ENCODE measurements at regions not wholly inside any gene's neighbourhood (a gene's known extent, or its start where the extent isn't known, plus 50 kb on each side); places are given as distances from the start of the nearest gene placed in this dataset.
"Not testable (repeated sequence)": the region's sequence is repeated elsewhere in the genome, so short reads cannot be mapped to it uniquely, and the experiment has no call there.

DNA sequence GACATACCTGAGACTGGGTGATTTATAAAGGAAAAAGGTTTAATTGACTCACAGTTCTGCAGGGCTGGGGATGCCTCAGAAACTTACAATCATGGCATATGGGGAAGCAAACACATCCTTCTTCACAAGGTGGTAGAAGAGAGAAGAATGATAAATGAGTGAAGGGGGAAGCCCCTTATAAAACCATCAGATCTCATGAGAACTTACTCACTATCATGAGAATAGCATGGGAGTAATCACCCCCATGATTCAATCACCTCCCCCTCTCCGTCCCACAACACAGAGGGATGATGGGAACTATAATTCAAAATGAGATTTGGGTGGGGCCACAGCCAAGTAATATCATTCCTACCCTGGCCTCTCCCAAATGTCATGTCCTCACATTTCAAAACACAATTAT, 1206.0 kb upstream of the CELF4 start:
- not testable (repeated sequence) for DNase-seq

DNA sequence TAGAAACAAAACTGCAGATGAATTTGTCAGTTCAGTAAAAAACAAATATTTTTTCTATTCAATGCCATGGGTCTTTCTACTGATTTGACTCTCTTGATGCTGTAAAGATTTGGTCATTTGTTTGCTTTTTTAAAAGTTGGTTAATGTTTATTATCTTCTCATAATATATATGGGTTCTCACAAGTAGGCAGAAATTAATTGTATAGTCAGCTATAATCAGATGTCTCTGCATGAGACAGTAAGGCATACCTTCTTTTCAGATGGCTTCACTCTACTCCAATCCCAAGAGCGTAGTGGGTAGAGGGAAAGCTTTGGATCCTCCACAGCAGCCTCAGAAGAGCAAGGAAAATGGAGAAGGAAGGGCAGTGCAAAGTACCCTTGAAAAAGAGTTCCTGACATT, 1202.9 kb upstream of the CELF4 start:
- DNase-seq = no peak

DNA sequence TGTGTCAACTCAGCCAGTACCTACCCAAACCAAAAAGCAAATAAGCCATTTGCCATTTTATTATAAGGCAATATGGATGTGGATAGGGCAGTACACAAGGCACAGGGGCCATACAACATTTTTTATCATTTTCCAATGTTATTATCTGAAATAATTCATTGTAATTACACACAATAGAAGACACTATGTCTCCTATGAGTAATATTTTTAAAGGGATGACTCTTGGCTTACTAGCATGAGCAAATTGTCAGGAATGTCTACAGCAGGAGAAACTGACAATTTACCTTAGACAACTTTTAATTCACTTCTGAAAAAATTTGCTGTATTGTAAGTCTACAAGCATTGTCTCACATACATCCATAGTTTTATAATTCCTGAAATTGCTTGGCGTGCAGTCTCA, 1193.9 kb upstream of the CELF4 start:
- DNase-seq = no peak

DNA sequence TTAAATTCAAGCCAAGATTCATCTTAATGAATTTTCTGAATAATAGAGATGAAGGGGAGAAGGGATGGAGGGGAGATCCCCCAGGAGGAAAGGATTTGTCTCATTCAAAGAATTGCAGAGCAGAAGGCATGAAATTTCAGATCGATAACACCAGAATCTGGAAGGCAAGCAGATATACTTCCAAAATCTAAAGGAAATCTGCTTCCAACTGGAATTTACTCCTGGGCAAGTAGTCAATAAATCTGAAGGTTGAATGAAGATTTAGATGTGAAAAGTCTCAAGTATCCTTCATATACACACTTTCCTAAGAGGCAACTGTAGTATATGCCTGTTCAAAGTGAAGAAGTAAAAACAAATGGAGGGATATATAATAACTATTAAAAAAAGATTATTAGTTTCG, 1190.8 kb upstream of the CELF4 start:
- DNase-seq = no peak

DNA sequence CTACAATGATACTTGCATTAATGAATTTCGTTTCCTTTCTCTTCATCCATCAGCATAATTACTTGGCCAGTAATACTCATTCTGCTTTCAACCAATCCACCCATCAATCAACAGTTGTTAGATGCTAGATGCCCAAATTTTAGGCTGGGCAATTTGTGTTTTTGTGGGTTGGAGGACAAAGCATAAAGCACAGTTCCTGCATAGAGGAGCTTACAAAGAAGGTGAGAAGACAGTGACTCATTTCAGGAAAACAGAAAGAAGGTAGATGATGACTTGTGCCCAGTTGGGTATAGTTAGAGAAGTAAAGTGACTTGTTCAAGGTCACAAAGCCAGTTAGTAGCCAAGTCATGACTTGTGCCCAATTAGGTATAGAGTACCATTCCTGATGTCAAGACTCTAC, 1186.8 kb upstream of the CELF4 start:
- no peak for DNase-seq

DNA sequence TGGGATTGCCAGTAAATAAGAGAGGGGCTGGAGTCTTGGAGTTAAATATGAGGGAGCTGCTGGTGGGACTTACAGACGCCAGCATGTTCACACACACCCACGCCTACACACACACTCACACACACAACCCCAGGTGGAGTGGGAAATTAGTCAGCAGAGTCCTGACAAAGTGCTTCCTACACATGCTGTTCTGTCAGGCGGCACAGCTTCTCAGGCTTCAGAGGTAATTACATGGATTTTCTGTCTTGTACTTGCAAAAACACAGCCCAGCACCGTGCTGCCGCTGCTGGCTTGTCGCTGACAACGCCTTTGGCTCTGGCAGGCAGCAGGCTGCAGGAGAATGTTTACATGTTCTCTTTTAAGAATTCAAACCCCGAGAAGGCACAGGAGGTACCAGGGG, 1186.3 kb upstream of the CELF4 start:
- DNase-seq = peak; percentile 74

DNA sequence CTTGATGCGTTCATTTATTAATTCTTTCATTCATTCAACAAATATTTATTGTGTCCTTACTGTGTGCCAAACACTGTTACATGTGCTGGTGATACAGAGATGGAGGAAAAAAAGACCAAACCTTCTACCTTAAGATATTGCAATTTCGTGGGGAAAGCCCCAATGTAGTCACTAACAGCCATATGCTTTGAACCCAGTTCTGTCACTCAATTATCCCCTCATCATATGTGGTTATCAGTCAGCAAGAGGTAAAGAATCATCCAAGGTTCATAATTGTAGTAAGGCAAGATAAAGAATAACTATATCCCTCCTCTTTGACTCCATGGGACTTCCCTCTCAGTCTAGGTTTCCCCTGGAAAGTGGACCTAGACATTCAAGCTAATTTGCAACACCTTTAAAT, 1185.6 kb upstream of the CELF4 start:
- DNase-seq = no peak

DNA sequence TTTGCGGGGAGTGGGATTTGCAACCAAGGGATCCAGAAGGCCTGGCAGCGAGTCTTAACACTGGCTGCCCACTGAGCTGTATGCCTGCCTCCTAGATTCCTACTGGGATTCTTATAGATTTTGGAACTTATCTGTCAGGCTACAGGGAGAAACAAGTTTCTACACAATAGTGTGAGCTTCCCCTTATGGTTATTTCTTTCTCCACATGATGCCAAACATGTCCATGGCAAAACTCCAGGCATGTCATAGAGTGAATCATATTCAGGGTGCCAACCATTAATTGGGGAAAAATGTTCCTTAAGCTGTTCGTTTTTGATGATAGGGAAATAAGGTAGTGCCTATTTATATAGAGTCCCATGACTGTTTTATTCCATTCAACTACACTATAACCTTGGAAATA, 1185.2 kb upstream of the CELF4 start:
- DNase-seq = no peak

DNA sequence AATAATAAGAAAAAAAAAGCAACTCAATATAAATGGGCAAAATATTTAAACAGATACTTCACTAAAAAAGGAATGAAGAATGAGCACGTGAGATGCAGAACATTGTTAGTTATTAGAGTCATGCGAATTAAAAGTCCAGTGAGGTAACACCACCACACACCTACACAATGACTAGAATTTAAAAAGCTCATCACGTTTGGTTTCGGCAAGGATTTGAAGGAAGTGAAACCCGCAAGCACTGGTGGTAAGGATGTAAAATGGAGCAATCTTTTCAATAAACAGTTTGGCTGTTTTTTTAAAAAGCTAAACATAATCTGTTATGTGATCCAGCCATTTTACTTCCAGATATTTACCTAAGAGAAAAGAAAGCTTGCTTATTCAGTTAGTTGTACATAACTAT, 1181.6 kb upstream of the CELF4 start:
- DNase-seq = no peak

DNA sequence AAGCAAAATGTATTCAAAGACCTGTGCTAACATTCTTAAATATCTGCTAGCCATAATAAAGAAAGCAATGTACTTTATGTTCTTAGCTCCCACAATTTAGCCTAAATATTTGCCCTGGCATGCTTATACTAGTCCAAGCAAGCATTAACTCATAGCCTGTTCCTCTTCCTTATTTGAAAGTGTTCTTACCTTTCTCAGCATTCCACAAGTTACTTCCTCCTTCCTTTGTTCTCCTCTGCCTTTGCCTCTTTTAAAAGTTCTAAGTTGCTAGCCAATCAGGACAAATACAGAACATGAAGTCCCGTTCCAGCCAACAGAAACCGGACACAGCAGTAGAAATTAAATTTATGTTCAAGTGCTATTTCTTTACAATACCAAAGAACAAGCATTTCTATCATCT, 1154.6 kb upstream of the CELF4 start:
- not testable (repeated sequence) for DNase-seq

DNA sequence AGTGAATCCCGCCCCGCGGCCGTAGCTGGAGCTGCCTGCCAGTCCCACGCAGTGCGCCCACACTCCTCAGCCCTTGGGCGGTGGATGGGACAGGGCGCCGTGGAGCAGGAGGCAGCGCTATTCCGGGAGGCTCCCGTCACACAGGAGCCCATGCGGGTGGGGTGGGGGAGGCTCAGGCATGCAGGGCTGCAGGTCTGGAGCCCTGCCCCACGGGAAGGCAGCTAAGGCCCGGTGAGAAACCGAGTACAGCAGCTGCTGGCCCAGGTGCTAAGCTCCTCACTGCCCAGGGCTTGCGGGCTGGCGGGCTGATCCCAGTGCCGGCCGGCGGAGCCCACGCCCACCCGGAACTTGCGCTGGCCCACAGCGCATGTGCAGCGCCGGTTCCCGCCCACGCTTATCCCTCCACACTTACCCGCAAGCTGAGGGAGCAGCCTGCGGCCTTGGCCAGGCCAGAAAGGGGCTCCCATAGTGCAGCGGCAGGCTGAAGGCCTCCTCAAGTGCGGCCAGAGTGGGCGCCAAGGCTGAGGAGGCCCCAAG, 1152.8 kb upstream of the CELF4 start:
- DNase-seq = no peak

DNA sequence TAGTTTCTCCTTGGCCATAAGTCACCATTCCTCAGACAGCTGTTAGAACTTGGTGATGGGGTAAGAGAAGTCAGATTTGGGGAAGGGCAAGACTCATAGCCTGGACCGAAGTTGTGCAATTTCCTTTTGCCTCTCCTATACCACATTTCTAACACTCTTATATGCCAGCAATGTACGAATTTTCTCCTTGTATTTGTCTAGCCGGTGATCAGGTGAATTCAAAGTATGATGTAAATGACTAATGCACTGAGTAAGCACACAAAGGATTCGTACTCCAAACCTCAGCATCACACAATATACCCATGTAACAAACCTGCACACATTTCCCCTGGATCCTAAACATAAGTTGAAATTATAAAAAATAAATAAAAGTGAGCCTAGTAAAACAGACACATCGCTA, 1143.5 kb upstream of the CELF4 start:
- no peak for DNase-seq

DNA sequence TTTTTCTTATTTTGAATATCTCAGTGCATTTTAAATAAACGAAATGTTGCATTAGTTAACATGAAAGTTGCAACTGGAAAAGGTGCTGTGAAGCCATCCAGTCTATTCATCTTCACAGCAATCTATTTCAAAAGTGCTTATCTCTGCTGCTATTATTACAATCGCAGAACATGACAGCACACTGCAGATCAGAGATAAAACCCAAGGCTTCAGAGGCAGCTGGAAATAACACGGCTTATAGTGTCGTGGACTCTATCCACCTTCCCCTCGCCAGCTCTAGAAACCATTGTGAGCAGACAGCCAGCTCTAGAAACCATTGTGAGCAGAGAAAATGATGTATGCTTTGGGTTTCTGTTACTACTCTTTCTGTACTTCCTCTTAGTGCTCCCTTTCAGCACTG, 1140.8 kb upstream of the CELF4 start:
- no peak for DNase-seq

DNA sequence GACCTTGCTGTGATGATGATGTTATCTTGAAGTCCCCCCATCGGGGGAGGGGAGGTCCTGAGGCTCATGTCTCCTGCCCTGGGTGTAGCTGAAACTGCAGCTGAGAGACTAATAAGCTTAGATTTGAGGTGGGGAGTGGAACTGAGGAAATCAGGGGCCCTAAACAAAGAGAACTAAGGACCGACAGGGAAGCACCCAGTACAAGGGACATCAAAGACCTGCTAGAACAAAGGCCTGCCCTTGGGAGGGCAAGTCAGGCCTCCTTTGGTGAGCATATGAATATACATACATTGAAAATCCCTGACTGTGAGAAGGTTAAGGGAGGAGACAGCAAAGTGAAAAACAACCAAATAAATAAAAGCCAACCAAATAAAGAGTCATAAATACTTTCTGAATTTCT, 1132.5 kb upstream of the CELF4 start:
- DNase-seq = peak; percentile 51

DNA sequence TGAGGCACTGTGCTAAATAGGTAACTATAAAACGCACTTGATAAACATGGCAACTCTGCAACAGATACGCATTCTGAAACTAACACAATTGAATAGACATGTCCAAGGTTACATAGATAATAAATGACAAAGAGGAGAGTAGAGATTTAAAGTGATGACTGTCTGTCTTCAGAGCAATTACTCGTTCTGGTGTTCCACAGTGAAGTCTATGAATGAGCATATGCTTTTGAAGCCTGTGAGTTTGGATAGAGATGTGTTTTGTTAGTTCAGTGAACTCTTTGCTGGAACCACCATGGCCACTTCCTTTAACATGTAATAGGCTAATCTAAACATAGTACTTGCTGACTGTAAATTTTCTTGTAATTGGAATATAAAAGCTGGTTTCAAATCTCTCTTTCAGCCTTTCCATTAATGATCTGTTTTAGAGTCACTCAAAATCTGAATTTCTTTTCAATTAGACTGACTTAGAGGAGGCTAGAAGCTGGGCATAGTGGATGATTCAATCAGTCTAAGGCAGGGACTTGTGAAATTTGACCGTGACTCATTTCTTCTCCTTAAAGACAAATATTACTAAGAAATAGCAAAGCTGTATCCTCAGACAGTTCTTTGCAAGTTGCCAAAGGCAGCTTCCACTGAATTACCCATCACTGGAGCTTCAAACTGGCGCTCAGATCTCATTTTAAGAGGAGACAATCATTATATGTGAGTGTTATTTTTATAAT, 1130.1 kb upstream of the CELF4 start:
- no peak for DNase-seq

DNA sequence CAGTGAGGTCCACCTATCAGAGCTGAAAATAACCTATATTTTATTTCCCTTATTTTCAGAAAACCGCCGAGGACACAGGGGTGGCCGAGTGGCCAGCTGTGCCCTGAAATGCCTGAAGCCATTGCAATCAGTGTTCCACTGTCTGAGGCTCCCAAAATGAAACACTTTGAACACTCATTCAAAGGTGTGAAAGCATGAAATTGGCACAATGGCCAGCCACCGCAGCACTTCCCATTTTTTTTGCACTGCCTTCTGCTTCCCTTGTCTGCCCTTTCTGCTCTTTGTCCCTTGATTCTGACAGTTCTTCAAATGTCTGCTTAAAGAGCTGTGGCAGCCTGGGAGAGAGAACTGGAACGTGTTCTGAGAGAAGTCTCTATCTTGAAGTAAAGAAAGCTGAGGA, 1127.5 kb upstream of the CELF4 start:
- DNase-seq = no peak

DNA sequence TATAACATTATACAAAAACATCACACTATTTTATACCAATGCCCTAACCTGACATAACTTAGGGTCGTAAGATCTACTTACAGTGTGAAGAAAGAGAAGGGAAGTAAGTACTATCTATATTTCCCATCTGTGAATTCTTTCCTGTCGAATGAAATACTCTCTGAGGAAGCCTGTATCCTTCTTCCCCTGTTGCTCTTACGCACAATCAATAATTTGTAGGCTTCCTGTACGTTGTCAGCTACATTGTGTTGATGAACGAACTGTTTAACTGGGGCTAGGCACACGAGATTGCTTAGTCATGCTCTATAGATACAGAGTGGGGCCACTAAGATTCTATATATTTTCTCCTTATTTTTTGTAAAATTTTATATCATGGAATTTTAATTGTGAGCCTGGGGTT, 1125.0 kb upstream of the CELF4 start:
- no peak for DNase-seq

DNA sequence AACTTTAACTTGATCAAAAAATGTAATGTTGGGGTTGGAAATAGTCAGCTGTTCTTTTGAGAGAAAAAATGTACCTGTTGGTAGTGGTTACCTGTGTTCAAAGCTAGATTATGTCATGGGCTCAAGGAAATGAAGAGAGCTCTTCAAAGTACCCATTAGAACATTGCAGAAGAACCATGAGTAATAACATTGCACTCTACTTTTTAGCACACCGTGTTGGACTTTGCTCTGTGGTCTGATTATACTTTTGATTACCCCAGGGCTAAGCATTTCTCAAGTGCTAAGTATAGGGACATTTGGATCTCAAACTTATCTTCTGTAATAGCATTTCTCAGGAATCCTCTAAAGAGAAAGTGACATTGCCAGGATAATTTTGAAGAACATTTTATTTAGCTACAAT, 1122.8 kb upstream of the CELF4 start:
- no peak for DNase-seq

DNA sequence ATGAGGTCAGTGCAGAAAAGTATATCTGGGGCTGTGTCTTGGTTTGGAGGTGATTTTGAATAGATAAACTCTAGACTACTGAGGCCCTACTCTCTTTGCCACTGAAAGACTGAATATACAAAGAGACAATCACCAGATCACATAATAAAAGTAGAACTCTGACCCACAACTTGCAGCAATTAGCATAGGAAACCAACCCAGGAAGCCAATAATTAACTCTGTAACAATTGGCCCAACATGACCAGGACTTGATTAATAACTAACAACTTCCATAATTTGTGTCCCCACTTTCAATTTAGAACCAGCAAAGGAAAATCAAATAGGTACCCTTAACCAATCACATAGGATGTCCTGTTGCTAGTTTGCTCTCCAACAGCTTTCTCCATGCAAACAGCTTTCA, 1104.9 kb upstream of the CELF4 start:
- no peak for DNase-seq

DNA sequence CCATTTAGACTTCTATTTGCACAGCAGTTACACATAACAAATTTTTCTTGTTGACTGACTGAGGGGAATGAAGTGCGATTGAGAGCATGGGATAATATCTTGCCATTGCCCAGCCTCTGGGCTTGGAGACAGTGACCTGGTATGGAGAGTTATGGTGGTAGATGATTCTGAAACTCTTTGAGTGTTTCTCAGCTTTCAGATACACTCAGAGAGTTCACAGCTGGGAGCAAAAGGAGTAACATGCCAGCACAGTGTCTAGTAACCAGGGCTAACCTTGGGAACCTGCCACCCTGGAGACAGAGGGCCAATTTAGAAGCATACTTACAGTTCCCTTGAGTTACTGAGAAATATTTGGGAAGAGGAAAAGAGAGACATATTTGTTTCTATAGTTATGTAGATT, 1099.3 kb upstream of the CELF4 start:
- no peak for DNase-seq

DNA sequence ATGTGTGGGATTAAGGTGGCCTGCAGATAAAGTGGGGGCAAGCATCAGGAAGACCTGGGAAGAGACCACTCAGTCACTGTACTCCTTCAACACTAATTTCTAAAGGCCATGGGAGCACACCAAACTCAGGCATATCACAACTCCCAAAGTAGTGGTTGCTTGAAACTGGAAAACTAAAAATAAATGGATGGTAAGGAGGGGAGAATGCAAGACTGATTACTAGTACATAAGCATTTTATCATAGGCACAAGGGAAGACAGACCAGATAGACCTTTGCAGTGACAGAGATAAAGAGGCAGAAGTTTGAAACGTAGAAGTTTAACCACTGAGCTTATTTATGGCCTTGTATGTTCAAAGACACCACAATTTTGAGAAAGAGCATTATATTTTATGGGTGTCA, 1098.1 kb upstream of the CELF4 start:
- DNase-seq = no peak

DNA sequence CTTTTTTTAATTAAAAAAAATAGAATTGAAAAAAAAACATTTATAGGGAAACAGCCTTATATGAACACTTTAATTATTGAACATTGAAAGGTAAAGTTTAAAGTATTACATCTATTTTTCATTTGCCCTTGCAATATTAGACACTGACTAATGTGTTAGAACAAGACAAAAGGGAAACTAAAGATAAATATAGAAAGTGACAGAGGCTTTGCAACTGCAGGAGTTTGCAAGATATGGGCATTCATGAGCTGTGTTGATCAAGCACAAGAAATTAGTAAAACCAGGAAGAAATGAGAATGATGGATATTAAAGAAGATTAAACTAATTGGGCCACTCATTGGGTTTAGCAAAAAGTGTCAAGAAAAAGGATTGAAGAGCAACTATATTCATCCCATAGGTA, 1097.7 kb upstream of the CELF4 start:
- no peak for DNase-seq

DNA sequence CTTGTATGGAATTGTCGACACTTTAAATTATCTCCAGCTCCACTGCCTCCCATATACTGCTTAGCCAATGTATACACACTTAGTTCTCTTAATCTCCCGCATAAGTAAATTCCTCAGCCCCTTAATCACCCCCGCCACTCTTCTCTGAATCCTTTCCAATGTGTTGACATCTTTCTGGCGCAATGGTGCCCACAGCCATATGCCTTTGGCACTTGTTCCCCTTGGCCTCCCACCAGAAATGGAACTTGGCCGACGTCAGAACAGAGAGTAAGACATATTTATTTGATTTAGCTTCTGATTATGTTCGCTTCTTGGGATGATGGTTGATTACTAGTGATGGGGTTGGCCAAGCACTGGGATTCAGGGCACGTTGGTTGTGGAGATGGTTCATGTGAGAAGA, 1089.3 kb upstream of the CELF4 start:
- no peak for DNase-seq

DNA sequence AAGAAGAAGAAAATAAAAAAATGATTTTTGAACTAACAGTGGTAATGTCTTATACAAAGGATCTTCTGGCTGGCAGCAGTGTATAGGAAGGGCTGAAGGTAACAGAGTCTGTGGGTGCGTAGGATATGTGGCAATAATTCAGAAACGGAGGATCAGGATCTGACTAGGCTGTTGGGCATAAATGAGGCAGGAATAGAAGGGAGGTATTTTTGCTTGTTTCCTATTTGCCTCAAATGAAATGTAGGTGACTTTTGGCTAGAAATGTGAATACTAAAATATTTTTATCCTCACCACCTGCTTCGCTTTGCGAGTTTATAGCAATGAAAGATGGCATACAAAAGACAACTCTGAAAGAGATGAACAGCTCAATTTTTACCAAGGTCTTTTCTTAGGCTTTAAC, 1086.1 kb upstream of the CELF4 start:
- no peak for DNase-seq

DNA sequence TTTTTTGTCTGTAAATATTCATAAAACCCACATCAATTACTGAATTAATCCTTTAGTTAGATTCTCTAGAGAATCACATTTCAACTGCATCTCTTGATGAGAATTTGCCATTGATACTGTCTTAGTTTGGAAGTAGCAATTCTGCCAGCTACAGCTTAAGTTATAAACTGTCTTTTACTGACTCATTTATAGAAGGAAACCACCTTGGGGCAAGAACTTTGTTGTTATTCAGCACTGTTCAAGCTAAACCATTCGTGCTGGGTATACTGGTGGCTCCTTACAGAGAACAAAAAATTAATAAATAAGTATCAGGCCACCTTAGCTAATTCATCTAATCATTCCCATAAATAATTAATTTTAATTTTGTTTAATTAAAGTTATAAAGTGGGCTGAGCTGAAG, 1082.6 kb upstream of the CELF4 start:
- DNase-seq = no peak

DNA sequence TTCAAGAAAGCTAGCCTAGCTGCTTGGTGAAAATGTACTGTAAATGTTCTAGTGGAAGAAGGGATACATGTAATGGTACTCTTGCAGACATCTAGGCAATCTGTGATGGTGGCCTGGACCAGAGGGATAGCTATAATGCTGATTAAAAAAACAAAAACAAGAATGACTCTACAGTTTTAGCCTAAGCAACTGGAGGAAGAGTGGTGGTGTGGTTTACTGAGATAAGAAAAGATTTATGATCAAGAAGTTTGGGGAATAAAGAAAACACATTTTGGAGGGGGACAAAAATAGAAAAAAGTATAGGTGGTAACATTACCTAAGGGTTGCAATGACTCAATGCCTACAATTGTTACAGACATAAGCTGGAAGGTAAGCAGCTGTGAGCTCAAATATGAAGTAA, 1080.7 kb upstream of the CELF4 start:
- DNase-seq = no peak

All from NCI-H146 (cell line).